Neural progenitor cell (in vitro differentiated cells): ENCODE measurements at regions not wholly inside any gene's neighbourhood (a gene's known extent, or its start where the extent isn't known, plus 50 kb on each side); places are given as distances from the start of the nearest gene placed in this dataset.

Source experiments
- CTCF ChIP-seq: fragments of 200-600 bp; sonication (generic); IDR thresholded peaks from 2 replicates; pipeline ENCODE4 v1.5.1; 2017; ENCODE audit warnings: antibody characterized with exemption, mild to moderate bottlenecking
- EZH2 ChIP-seq: fragments of 200-600 bp; sonication (generic); IDR thresholded peaks from 2 replicates; pipeline ENCODE4 v1.6.1; 2017; ENCODE audit warnings: antibody characterized with exemption, mild to moderate bottlenecking, moderate library complexity
- EZH2phosphoT487 ChIP-seq: fragments of 200-600 bp; sonication (generic); IDR thresholded peaks from 2 replicates; pipeline ENCODE4 v1.6.1; 2017; ENCODE audit warnings: antibody characterized with exemption

- TF ChIP-seq CTCF (no peak), EZH2 (no peak), EZH2phosphoT487 (no peak)
Observed at GRCh38 chr15:67006083-67007065, 59.0 kb upstream of the SMAD3 start.
